ENCODE measurements at regions not wholly inside any gene's neighbourhood (a gene's known extent, or its start where the extent isn't known, plus 50 kb on each side); places are given as distances from the start of the nearest gene placed in this dataset.

DNA sequence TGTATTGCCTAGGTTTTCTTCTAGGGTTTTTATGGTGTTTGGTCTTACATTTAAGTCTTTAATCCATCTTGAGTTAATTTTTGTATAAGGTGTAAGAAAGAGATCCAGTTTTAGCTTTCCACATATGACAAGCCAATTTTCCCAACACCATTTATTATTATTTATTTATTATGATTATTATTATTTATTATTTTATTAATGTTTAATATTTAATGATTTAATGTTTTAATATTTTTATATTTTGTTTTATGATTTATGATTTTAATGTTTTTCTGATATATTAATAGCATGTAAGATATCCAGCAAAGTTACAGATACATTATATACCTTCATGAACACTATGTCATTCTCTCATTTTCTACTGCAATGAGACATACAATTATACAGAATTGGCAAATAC, 1082.0 kb downstream of the DSC3 start:
- Histone ChIP-seq H3K36me3 (ENCODE audit: control insufficient read depth in 1 of 2, insufficient read depth in 2 of 2, low read length in 2 of 2) (no peaks in the 10 kb centered on the region), H2AK5ac (ENCODE audit: low read length) (no peak overlapping the region), H3K4me2 (ENCODE audit: low read length) (no peak overlapping the region), H3K18ac (ENCODE audit: low read length) (no peak overlapping the region), H3K14ac (ENCODE audit: low read length) (no peak overlapping the region), H2AFZ (ENCODE audit: insufficient read depth, low read length, poor library complexity) (no peak overlapping the region), H4K12ac (ENCODE audit: low read depth, low read length) (no peak overlapping the region), H3K9me3 (ENCODE audit: insufficient read depth, low read depth, low read length) (no peaks in the 10 kb centered on the region), H3K27ac (ENCODE audit: low read depth, low read length) (no peak overlapping the region), H4K91ac (ENCODE audit: low read depth, low read length) (no peak overlapping the region), H3K23ac (ENCODE audit: low read length) (no peak overlapping the region), H3K4ac (ENCODE audit: low read depth, low read length) (no peak overlapping the region), H3K27me3 (ENCODE audit: insufficient read depth, low read length) (no peaks in the 10 kb centered on the region), H3K9ac (ENCODE audit: low read length) (no peak overlapping the region), H2BK120ac (ENCODE audit: insufficient read depth, low read length, poor library complexity) (no peak overlapping the region), H3K79me1 (ENCODE audit: low read length) (no peaks in the 10 kb centered on the region), H3K79me2 (ENCODE audit: control insufficient read depth, insufficient read depth, low read length, poor library complexity) (no peaks in the 10 kb centered on the region), H2BK5ac (ENCODE audit: low read depth, low read length, poor library complexity) (no peak overlapping the region), H3K4me1 (ENCODE audit: control insufficient read depth in 1 of 2, insufficient read depth in 2 of 2, low read length in 2 of 2) (no peaks in the 10 kb centered on the region), H2BK12ac (ENCODE audit: low read length) (no peak overlapping the region), H4K8ac (ENCODE audit: low read depth, low read length) (no peak overlapping the region), H3K4me3 (ENCODE audit: low read depth, low read length) (no peak overlapping the region)
- no peak for DNase-seq

DNA sequence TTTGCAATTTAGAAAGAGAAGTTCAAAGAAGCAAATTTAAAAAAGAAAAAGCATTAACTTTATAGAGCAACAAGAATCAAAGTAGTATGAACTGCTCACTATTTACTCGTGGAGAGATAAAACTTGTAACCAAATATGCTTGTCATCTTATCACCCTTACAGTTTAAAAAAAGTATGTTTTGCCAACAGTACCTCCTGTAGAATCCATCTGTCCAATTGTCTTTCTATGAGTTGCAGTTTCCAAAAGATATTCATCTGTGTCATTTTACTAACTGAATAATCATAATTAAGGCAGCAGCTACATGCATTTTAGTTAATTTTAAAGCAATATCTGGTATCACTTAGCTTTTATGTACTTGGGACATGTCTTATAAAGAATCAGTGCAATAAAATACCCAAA, 1112.3 kb downstream of the DSC3 start:
- Histone ChIP-seq H2AFZ (ENCODE audit: insufficient read depth, low read length, poor library complexity) (no peak overlapping the region), H3K27ac (ENCODE audit: low read depth, low read length) (no peak overlapping the region), H3K4me2 (ENCODE audit: low read length) (no peak overlapping the region), H2BK12ac (ENCODE audit: low read length) (no peak overlapping the region), H2AK5ac (ENCODE audit: low read length) (no peak overlapping the region), H2BK120ac (ENCODE audit: insufficient read depth, low read length, poor library complexity) (no peak overlapping the region), H3K23ac (ENCODE audit: low read length) (no peak overlapping the region), H3K27me3 (ENCODE audit: insufficient read depth, low read length) (no peaks in the 10 kb centered on the region), H3K4ac (ENCODE audit: low read depth, low read length) (no peak overlapping the region), H3K4me3 (ENCODE audit: low read depth, low read length) (no peak overlapping the region), H3K9ac (ENCODE audit: low read length) (no peak overlapping the region), H4K12ac (ENCODE audit: low read depth, low read length) (no peak overlapping the region), H4K91ac (ENCODE audit: low read depth, low read length) (no peak overlapping the region), H3K18ac (ENCODE audit: low read length) (no peak overlapping the region), H4K8ac (ENCODE audit: low read depth, low read length) (no peak overlapping the region), H3K79me1 (ENCODE audit: low read length) (no peaks in the 10 kb centered on the region), H2BK5ac (ENCODE audit: low read depth, low read length, poor library complexity) (no peak overlapping the region), H3K36me3 (ENCODE audit: control insufficient read depth in 1 of 2, insufficient read depth in 2 of 2, low read length in 2 of 2) (no peaks in the 10 kb centered on the region), H3K9me3 (ENCODE audit: insufficient read depth, low read depth, low read length) (no peaks in the 10 kb centered on the region), H3K79me2 (ENCODE audit: control insufficient read depth, insufficient read depth, low read length, poor library complexity) (no peaks in the 10 kb centered on the region), H3K4me1 (ENCODE audit: control insufficient read depth in 1 of 2, insufficient read depth in 2 of 2, low read length in 2 of 2) (no peaks in the 10 kb centered on the region), H3K14ac (ENCODE audit: low read length) (no peak overlapping the region)
- WGBS (ENCODE audit: extremely low coverage, insufficient coverage, insufficient read length), result no CpG with 5 or more reads among the region's 1 CpG
- no peak for DNase-seq

DNA sequence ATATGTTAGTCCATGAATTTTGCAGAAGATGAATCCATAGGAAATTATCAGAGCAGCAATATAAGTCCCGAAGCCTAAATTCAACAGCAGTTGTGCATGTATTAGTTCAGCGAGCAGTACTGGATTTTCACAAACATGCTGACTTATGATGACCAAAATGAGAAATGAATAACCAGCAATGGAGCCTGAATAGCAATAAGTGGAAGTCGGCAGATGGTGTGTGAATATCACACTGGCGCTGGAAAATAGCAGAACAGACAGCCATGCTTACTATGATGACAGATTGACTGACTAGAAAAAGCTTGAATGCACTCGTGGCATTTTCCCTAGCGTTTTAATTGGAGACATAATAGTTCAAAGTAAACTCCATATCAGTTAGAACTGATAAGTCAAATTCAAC, 1114.5 kb downstream of the DSC3 start:
- Histone ChIP-seq H3K36me3 (ENCODE audit: control insufficient read depth in 1 of 2, insufficient read depth in 2 of 2, low read length in 2 of 2) (no peaks in the 10 kb centered on the region), H2BK5ac (ENCODE audit: low read depth, low read length, poor library complexity) (no peak overlapping the region)
- WGBS (ENCODE audit: extremely low coverage, insufficient coverage, insufficient read length), result no CpG with 5 or more reads among the region's 6 CpGs

DNA sequence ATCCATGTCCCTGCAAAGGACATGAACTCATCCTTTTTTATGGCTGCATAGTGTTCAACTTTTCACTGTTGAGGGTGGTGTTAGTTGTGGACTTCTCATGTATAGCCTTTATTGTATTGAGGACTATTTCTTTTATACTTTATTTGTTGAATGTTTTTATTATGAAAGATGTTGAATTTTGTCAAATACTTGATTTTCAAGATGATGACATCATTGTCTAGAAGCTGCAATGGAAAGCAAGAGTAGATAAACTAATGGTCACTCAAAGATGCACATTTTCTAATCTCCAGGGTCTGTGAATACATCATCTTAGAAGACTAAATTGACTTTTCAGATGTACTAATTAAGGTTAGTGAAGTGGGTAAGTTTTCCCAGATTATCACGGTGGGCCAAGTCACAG, 1117.0 kb downstream of the DSC3 start:
- Histone ChIP-seq H3K9me3 (ENCODE audit: insufficient read depth, low read depth, low read length) (no peaks in the 10 kb centered on the region), H2AK5ac (ENCODE audit: low read length) (no peak overlapping the region), H3K23ac (ENCODE audit: low read length) (no peak overlapping the region), H4K91ac (ENCODE audit: low read depth, low read length) (no peak overlapping the region), H3K9ac (ENCODE audit: low read length) (no peak overlapping the region), H4K12ac (ENCODE audit: low read depth, low read length) (no peak overlapping the region), H3K4me1 (ENCODE audit: control insufficient read depth in 1 of 2, insufficient read depth in 2 of 2, low read length in 2 of 2) (no peaks in the 10 kb centered on the region), H3K14ac (ENCODE audit: low read length) (no peak overlapping the region), H3K4me2 (ENCODE audit: low read length) (no peak overlapping the region), H3K27me3 (ENCODE audit: insufficient read depth, low read length) (no peaks in the 10 kb centered on the region), H3K79me2 (ENCODE audit: control insufficient read depth, insufficient read depth, low read length, poor library complexity) (no peaks in the 10 kb centered on the region), H2BK5ac (ENCODE audit: low read depth, low read length, poor library complexity) (no peak overlapping the region), H3K4me3 (ENCODE audit: low read depth, low read length) (no peak overlapping the region), H4K8ac (ENCODE audit: low read depth, low read length) (no peak overlapping the region), H3K18ac (ENCODE audit: low read length) (no peak overlapping the region), H3K79me1 (ENCODE audit: low read length) (no peaks in the 10 kb centered on the region), H2BK120ac (ENCODE audit: insufficient read depth, low read length, poor library complexity) (no peak overlapping the region), H3K4ac (ENCODE audit: low read depth, low read length) (no peak overlapping the region), H3K27ac (ENCODE audit: low read depth, low read length) (no peak overlapping the region), H3K36me3 (ENCODE audit: control insufficient read depth in 1 of 2, insufficient read depth in 2 of 2, low read length in 2 of 2) (peaks cover 0 to 1% of the 10 kb centered on the region in 2 experiments), H2BK12ac (ENCODE audit: low read length) (no peak overlapping the region), H2AFZ (ENCODE audit: insufficient read depth, low read length, poor library complexity) (no peak overlapping the region)
- WGBS (ENCODE audit: extremely low coverage, insufficient coverage, insufficient read length), result no CpG with 5 or more reads among the region's 1 CpG
- no peak for DNase-seq

More for the DNA sequence above, 1114.5 kb downstream of the DSC3 start:
- Histone ChIP-seq H3K18ac (ENCODE audit: low read length) (no peak overlapping the region), H3K79me1 (ENCODE audit: low read length) (no peaks in the 10 kb centered on the region), H2BK120ac (ENCODE audit: insufficient read depth, low read length, poor library complexity) (no peak overlapping the region), H2BK12ac (ENCODE audit: low read length) (no peak overlapping the region), H4K91ac (ENCODE audit: low read depth, low read length) (no peak overlapping the region), H3K4ac (ENCODE audit: low read depth, low read length) (no peak overlapping the region), H3K4me1 (ENCODE audit: control insufficient read depth in 1 of 2, insufficient read depth in 2 of 2, low read length in 2 of 2) (no peaks in the 10 kb centered on the region), H3K4me3 (ENCODE audit: low read depth, low read length) (no peak overlapping the region), H2AK5ac (ENCODE audit: low read length) (no peak overlapping the region), H2AFZ (ENCODE audit: insufficient read depth, low read length, poor library complexity) (no peak overlapping the region), H3K23ac (ENCODE audit: low read length) (no peak overlapping the region), H3K27ac (ENCODE audit: low read depth, low read length) (no peak overlapping the region), H3K14ac (ENCODE audit: low read length) (no peak overlapping the region), H3K9me3 (ENCODE audit: insufficient read depth, low read depth, low read length) (no peaks in the 10 kb centered on the region), H3K79me2 (ENCODE audit: control insufficient read depth, insufficient read depth, low read length, poor library complexity) (no peaks in the 10 kb centered on the region), H4K12ac (ENCODE audit: low read depth, low read length) (no peak overlapping the region), H3K27me3 (ENCODE audit: insufficient read depth, low read length) (no peaks in the 10 kb centered on the region), H3K4me2 (ENCODE audit: low read length) (no peak overlapping the region), H4K8ac (ENCODE audit: low read depth, low read length) (no peak overlapping the region), H3K9ac (ENCODE audit: low read length) (no peak overlapping the region)
- DNase-seq, result no peak
